ENCODE measurements at regions not wholly inside any gene's neighbourhood (a gene's known extent, or its start where the extent isn't known, plus 50 kb on each side); places are given as distances from the start of the nearest gene placed in this dataset.

DNA sequence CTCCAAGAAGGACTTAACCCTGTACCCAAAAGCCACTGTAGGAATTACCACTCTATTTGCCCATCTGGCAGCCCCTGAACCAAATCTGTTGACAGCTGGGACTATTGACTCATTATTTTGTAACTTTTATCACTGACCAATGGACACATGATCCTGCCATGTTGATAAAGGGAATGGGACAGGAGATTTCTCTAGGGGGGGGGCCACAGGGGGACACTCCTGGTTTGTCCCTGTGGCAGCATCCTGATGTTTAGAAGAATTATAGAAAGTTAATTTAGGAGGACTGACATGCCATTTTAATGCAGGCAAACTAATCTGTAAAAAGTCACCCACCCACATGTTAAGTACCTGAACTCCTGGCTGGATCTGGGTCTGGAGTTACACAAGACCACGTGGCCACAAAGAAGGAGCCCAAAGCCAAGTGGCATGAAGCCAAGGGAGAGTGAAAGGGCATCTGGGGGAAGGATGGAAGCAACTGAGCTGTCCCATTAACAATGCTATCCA is 558.1 kb downstream of the ETS1 start:
- no peak overlapping the region for H3K27ac Mint-ChIP-seq
- H3K9me3 Mint-ChIP-seq, result no peaks in the 10 kb centered on the region
- H3K4me3 Mint-ChIP-seq, result no peak overlapping the region
- no peaks in the 10 kb centered on the region for H3K36me3 Mint-ChIP-seq
- peaks cover 22% of the 10 kb centered on the region for H3K27me3 Mint-ChIP-seq
- no peaks in the 10 kb centered on the region for H3K4me1 Mint-ChIP-seq
- ATAC-seq, result no peak

DNA sequence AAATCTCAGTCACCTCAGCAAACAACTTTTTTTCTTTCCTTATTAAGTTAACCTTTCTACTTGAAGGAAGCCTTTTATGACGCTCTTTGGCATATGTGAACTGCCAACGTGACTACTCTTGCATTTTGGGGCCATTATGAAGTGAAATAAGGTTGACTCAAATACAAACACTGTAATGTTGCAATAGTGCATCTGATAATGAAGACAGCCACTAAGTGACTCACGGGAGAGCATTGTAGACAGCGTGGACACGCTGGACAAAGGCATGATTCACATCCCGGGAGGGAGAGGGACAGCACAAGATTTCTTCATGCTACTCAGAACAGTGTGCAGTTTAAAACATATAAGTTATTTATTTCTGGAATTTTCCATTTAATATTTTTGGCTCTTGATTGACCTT is 560.8 kb downstream of the ETS1 start:
- Mint-ChIP-seq H3K9me3 (no peaks in the 10 kb centered on the region), H3K36me3 (no peaks in the 10 kb centered on the region), H3K4me1 (no peaks in the 10 kb centered on the region), H3K27ac (no peak overlapping the region), H3K27me3 (peaks cover 32% of the 10 kb centered on the region), H3K4me3 (no peak overlapping the region)
- ATAC-seq, result no peak

DNA sequence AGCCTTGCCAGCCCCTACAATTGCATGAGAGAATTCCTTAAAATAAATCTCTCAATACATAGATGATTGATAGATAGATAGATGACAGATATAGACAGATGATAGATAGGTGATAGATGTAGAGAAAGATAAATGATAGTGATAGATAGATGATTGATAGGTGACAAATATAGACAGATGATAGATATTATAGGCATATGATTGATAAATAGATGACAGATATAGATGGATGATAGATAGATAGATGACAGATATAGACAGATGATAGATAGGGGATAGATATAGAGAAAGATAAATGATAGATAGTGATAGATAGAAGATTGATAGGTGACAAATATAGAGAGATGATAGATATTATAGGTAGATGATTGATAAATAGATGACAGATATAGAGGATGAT is 564.6 kb downstream of the ETS1 start:
- ATAC-seq, result no peak

DNA sequence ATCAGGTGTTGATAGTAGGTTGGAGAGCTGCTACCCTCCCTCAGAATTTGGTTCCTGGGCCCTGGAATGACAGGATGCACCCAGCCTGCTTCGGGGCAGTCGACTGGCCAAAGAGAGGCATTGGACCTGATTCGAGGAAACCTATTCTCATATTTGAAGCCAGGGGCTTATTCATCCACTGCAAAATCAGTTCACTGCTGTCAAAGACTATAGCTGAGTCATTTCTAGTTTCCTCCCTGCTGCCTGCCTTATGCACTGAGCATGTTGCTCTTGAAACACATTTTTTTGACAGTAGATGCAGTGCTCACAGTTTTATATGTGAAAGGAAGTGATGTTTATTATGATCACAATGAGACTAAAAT is 565.4 kb downstream of the ETS1 start:
- no peaks in the 10 kb centered on the region for H3K9me3 Mint-ChIP-seq
- no peak overlapping the region for H3K27ac Mint-ChIP-seq
- H3K27me3 Mint-ChIP-seq, result peaks cover 24% of the 10 kb centered on the region
- H3K4me3 Mint-ChIP-seq, result no peak overlapping the region
- no peak for ATAC-seq
- H3K4me1 Mint-ChIP-seq, result no peaks in the 10 kb centered on the region
- H3K36me3 Mint-ChIP-seq, result no peaks in the 10 kb centered on the region

More for the DNA sequence above, 564.6 kb downstream of the ETS1 start:
- Mint-ChIP-seq H3K27me3 (peaks cover 23% of the 10 kb centered on the region), H3K4me1 (no peaks in the 10 kb centered on the region), H3K9me3 (no peaks in the 10 kb centered on the region), H3K36me3 (no peaks in the 10 kb centered on the region), H3K4me3 (no peak overlapping the region), H3K27ac (no peak overlapping the region)

DNA sequence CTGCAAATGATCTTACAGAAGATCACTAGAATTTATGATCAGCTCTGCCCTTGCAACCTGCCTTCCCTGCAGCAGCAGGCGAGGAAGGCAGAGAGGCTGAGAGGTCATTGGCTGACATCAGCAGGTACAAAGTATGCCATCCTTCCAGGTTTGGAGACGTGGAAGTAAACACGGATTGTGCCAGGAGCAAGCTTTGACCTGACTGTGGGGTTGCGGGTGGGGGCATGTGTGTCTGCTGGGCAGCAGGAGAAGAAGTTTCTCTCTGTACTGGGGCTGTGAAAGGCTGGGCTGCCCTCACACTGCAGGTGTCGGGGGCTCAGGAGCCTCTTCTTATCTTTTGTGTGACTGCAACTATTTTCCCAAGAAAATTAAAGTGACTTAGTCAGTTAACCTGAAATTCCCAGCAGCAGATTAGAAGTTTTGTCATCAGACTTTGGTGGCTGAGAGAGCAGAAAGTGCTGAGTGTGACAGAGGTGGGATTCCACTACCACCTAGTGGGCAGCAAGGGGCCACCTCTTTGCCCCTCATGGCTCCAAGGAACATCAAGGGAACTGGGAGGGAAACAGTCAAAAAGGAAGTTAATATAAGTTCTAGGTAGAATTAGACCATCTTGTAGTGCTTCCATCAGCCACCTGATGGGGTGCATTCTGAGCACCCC is 565.9 kb downstream of the ETS1 start:
- ATAC-seq, result no peak
- H3K27ac Mint-ChIP-seq, result no peak overlapping the region
- H3K36me3 Mint-ChIP-seq, result no peaks in the 10 kb centered on the region
- no peaks in the 10 kb centered on the region for H3K9me3 Mint-ChIP-seq
- no peaks in the 10 kb centered on the region for H3K4me1 Mint-ChIP-seq
- no peak overlapping the region for H3K4me3 Mint-ChIP-seq
- peaks cover 24% of the 10 kb centered on the region for H3K27me3 Mint-ChIP-seq

DNA sequence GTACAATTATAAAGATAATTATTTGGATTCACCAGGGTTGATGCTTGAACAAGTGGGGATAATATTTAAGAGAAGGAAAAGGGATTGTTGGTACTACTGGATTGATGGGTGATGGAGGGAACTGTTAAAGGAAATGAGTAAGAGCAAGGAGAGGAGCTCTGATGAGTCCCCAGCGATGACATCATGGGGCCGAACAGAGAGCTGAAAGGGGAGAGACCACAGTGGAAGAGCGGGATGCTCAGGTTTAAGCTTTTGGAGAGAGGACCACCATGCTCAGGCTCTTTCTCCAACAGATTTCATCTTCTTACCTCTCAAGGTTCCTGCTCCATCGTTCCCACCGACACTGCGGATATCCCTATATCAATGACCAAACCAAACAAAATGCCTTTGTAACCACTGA is 568.7 kb downstream of the ETS1 start:
- H3K4me3 Mint-ChIP-seq, result no peak overlapping the region
- no peak overlapping the region for H3K27ac Mint-ChIP-seq
- no peak for ATAC-seq
- H3K9me3 Mint-ChIP-seq, result no peaks in the 10 kb centered on the region
- peaks cover 8% of the 10 kb centered on the region for H3K4me1 Mint-ChIP-seq
- H3K27me3 Mint-ChIP-seq, result peaks cover 24% of the 10 kb centered on the region
- no peaks in the 10 kb centered on the region for H3K36me3 Mint-ChIP-seq

DNA sequence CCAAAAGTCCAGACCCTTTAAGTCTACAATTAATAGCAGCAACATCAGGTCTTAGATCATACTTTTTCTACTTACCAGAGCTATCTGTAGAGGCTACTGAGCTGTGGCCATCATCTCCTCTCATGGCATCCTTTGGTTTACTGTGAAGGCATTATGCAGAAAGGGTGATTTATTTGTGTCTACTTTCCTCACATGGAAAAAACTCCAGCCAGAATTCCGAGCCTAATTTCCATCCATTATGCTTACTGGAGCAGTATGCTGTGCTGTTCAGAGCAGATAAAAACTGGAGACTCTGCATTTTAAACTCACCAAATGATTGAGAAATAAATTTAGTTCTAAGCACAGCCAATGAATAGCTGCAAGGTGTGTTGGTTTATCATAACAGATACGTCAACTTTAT is 581.8 kb downstream of the ETS1 start:
- Mint-ChIP-seq H3K4me3 (no peak overlapping the region), H3K9me3 (peaks cover 13% of the 10 kb centered on the region), H3K27me3 (peaks cover 38% of the 10 kb centered on the region), H3K27ac (no peak overlapping the region), H3K4me1 (no peaks in the 10 kb centered on the region), H3K36me3 (no peaks in the 10 kb centered on the region)
- ATAC-seq, result no peak

DNA sequence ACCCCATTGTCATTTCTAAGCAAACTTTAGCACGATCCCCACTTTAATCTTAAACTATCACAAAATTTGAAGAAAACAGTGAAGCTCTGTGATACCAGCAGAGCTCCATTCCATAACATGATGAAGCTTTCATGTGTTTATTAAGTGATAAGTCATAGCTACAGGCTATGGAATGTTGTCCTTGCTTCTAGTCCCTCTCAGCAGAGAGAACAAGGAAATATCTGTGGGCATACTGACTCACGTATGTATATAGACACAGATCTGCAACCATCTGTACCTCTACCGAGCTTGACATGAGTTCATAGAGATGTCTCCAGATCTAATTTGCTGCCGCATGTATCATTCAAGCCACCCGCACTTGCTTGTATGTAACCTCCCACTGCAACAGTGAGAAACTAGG is 588.9 kb downstream of the ETS1 start:
- H3K27me3 Mint-ChIP-seq, result no peaks in the 10 kb centered on the region
- H3K4me1 Mint-ChIP-seq, result no peaks in the 10 kb centered on the region
- no peak for ATAC-seq
- H3K36me3 Mint-ChIP-seq, result no peaks in the 10 kb centered on the region
- no peaks in the 10 kb centered on the region for H3K9me3 Mint-ChIP-seq
- H3K4me3 Mint-ChIP-seq, result no peak overlapping the region
- H3K27ac Mint-ChIP-seq, result no peak overlapping the region

DNA sequence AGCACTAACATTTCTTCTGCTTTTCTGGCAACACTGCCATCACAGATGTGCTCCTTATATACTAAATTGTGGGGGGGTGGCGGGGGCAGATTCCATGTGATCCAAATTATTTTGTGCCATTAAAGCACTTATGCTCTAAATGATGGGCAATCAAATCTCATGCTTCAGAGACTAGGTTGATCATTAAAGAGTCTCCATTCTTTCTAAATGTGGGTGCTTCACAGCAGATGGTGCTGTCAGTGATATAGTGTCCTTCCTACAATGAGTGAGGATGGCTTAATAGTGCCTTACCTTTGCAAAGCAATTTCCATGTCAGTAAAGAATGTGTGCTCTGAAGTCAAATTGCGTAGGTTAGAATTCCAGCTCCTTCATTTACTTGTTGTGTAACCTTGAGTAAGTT is 589.8 kb downstream of the ETS1 start:
- Mint-ChIP-seq H3K36me3 (no peaks in the 10 kb centered on the region), H3K27ac (no peak overlapping the region), H3K27me3 (no peaks in the 10 kb centered on the region), H3K9me3 (no peaks in the 10 kb centered on the region), H3K4me1 (no peaks in the 10 kb centered on the region), H3K4me3 (no peak overlapping the region)
- ATAC-seq, result no peak

DNA sequence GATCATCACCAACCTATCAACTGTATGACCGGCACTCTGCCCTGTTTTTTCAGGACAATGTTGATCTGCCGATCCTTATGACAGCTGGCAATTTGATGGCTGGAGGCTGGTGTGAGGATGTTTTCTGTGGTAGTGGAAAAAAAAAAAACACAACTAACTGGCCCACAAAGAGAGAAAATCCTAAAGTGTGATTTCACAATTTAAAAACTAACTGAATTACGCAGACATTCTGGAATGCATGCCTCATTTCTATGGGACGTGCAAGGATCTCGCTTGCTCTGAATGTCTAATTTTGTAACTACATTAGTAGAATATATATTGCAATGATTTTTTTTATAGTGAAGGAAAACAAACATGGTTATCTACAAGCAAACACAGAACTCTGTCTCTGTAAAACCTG is 590.5 kb downstream of the ETS1 start:
- no peaks in the 10 kb centered on the region for H3K9me3 Mint-ChIP-seq
- no peaks in the 10 kb centered on the region for H3K4me1 Mint-ChIP-seq
- ATAC-seq, result no peak
- no peaks in the 10 kb centered on the region for H3K36me3 Mint-ChIP-seq
- H3K4me3 Mint-ChIP-seq, result no peak overlapping the region
- no peaks in the 10 kb centered on the region for H3K27me3 Mint-ChIP-seq
- no peak overlapping the region for H3K27ac Mint-ChIP-seq

DNA sequence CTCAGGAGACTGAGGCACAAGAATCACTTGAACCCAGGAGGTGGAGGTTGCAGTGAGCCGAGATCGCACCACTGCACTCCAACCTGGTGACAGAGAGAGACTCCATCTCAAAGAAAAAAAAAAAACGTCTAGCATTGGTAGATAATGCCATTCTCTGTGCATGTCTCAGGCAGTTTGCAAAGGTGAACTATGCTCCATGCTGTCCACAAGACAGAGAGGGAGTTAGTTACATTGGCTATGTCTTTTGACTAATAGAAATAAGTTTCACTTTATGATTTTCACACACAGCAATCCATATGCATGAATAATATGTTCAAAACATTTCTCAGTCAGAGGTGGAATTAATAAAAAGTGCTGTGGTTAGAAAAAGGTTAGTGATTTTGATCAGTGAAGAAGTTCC is 591.4 kb downstream of the ETS1 start:
- no peaks in the 10 kb centered on the region for H3K4me1 Mint-ChIP-seq
- H3K9me3 Mint-ChIP-seq, result no peaks in the 10 kb centered on the region
- H3K4me3 Mint-ChIP-seq, result no peak overlapping the region
- no peak overlapping the region for H3K27ac Mint-ChIP-seq
- no peaks in the 10 kb centered on the region for H3K36me3 Mint-ChIP-seq
- no peaks in the 10 kb centered on the region for H3K27me3 Mint-ChIP-seq
- no peak for ATAC-seq

DNA sequence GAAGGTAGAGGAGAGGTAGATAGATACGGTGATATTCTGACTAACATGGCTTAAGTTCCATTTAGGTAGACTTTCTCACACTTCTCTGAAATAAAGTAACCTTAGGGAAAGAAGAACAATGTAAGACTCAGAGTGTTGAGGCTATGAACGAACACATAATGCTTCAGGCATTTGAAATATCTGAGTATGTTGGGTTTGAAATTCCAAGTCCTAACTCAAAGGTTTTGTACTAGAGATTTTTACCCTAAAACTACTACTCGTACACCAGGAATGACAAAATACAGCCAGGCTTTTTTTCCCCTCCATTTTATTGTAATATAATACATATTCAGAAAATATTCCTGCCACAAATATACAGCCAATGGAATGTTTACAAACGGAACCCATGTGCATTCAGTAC is 592.6 kb downstream of the ETS1 start:
- Mint-ChIP-seq H3K9me3 (no peaks in the 10 kb centered on the region), H3K27me3 (peaks cover 6% of the 10 kb centered on the region), H3K4me1 (no peaks in the 10 kb centered on the region), H3K27ac (no peak overlapping the region), H3K4me3 (no peak overlapping the region), H3K36me3 (no peaks in the 10 kb centered on the region)
- no peak for ATAC-seq

DNA sequence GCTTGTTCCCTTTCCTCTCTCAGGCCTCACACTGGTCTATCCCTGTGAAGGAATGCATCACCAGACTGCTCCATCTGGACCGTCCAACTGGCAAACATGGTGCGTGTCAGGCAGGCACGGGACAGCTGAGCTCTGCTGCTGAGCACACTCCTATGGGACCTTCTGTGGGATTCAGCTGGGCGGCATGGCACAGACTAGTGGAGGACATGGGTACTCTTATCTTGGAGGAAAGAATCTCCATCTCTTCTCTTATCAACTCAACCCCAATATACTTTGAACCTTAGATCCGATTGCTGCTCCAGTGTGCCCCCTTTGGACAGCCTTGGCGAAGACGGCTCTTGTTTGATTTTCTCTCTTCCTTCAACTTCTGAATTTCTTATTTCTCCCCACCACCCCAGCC is 593.6 kb downstream of the ETS1 start:
- peak; percentile 34 for ATAC-seq
- H3K4me1 Mint-ChIP-seq, result no peaks in the 10 kb centered on the region
- H3K36me3 Mint-ChIP-seq, result no peaks in the 10 kb centered on the region
- H3K9me3 Mint-ChIP-seq, result no peaks in the 10 kb centered on the region
- H3K27me3 Mint-ChIP-seq, result peaks cover 10% of the 10 kb centered on the region
- H3K4me3 Mint-ChIP-seq, result no peak overlapping the region
- H3K27ac Mint-ChIP-seq, result no peak overlapping the region

DNA sequence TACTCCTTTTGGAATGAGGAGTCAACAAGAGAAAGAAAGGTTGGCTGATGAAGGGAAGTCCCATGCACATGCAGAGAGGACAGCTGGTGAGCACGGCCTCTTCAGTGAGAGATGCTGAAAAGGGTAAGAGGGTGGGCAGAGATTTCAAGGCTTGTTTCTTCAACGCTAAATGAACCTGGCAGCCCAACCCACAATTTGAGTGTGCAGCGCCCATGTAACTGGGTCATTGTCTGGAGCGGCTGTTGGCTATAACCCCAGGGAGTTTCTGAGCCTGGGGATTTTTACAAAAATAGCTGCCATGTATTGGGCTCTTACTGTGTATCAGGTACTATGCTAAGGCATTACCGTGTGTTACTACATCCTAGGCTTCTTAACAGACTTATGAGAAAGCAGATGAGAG is 594.1 kb downstream of the ETS1 start:
- no peak overlapping the region for H3K27ac Mint-ChIP-seq

DNA sequence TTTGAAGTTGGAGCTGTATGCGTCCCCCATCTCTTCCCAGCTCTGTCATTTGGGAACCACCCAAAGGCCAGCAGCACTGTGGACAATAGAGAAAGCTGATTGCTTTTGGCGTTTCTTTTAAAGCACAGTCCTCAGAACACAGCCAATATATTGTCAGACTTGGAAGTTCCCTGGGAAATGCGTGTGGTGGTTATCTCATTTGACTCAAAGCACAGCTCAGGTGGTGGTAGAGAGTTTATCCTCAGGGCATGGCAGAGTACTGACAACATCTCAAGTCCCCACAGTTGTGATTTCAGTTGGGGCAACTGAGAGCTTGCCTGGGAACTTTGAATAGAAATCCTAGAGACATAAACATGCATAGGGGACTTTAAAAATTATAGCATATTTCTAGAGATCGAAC is 601.3 kb downstream of the ETS1 start:
- Mint-ChIP-seq H3K4me1 (no peaks in the 10 kb centered on the region), H3K4me3 (no peak overlapping the region), H3K9me3 (peaks cover 7% of the 10 kb centered on the region), H3K27me3 (peaks cover 18% of the 10 kb centered on the region), H3K27ac (no peak overlapping the region), H3K36me3 (no peaks in the 10 kb centered on the region)
- ATAC-seq, result no peak

More for the DNA sequence above, 594.1 kb downstream of the ETS1 start:
- Mint-ChIP-seq H3K4me3 (no peak overlapping the region), H3K4me1 (no peaks in the 10 kb centered on the region), H3K36me3 (no peaks in the 10 kb centered on the region), H3K27me3 (peaks cover 10% of the 10 kb centered on the region), H3K9me3 (no peaks in the 10 kb centered on the region)
- no peak for ATAC-seq

DNA sequence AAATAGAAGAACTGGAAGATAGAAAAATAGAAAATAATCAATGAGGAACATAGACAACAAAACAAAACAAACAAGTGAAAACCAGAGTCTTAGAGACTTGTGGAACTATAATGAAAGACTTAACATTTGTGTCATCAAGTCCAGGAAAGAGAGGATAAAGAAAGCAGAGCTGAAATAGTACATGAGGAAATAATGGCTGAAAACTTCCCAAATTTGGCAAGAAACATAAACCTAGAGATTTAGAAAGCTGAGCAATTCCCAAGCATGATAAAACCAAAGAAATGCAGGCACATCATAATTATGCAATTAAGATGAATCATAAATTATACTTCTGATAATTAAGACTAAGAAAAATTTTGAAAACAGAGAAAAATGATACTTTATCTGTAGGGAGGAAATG is 614.5 kb downstream of the ETS1 start:
- Mint-ChIP-seq H3K4me3 (no peak overlapping the region), H3K36me3 (no peaks in the 10 kb centered on the region), H3K27ac (no peak overlapping the region), H3K27me3 (peaks cover 8% of the 10 kb centered on the region), H3K9me3 (peaks cover 6% of the 10 kb centered on the region), H3K4me1 (no peaks in the 10 kb centered on the region)
- no peak for ATAC-seq

DNA sequence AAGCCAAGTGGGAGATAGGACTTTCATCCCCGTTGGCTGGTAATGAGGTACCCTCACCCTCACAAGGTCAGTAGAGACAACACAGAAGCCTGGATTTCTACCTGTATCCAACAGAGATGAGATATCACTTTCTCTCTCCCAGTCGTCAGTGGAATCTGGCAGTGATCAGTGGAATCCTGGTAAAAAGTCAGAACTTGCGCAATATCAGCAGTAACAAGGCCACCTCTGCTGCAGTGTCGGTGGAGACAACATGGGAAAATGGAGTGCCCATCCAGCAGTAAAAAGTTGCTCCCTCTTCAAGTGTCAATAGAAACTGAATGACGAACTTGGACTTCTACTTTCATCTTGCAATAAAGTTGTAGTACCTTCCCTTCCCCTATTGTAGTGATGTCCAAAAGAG is 615.9 kb downstream of the ETS1 start:
- Mint-ChIP-seq H3K36me3 (no peaks in the 10 kb centered on the region), H3K27me3 (peaks cover 8% of the 10 kb centered on the region), H3K9me3 (peaks cover 3% of the 10 kb centered on the region), H3K4me1 (no peaks in the 10 kb centered on the region), H3K4me3 (no peak overlapping the region), H3K27ac (no peak overlapping the region)
- no peak for ATAC-seq
